GM12864 (cell line): ENCODE measurements at regions not wholly inside any gene's neighbourhood (a gene's known extent, or its start where the extent isn't known, plus 50 kb on each side); places are given as distances from the start of the nearest gene placed in this dataset.
"Not testable (repeated sequence)": the region's sequence is repeated elsewhere in the genome, so short reads cannot be mapped to it uniquely, and the experiment has no call there.

Experiments
- DNase-seq: peaks from one replicate; pipeline ENCODE4 v3.0.0-alpha.2; 2011; ENCODE audit warnings: low read depth
- H3K4me3 ChIP-seq: 2 replicates; pipeline ENCODE4 v1.5.1; 2011; ENCODE audit warnings: mild to moderate bottlenecking, low read depth, low read length, control low read depth
- TF ChIP-seq, protein P1 (sequence below): IDR thresholded peaks from 2 replicates; pipeline ENCODE4 v1.5.1; 2011; ENCODE audit warnings: low read depth, mild to moderate bottlenecking, moderate library complexity, low read length, control low read depth, inconsistent platforms; ENCODE audit errors: missing control alignments

DNA sequence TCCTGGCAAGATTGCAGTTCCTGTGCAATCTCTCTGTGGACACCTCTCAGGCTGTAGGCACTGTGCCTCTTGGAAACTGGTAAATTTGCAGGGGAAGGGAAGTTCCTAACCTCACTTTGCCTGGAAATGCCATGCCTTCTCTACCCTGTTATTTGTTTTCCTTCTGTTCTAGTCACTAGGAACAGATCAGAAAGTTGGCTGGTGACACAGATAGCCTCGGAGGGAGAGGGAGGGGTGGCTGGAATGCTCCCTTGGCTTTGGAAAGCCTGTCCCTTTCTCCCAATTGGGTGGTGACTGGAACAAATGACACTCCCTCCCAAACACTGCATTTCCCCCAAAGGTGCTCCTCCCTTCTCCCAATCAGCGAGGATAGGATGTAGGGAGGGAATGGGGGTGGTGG lies 131.5 kb upstream of the F13A1 start:
- DNase-seq: no peak
- TF ChIP-seq, protein P1, sequence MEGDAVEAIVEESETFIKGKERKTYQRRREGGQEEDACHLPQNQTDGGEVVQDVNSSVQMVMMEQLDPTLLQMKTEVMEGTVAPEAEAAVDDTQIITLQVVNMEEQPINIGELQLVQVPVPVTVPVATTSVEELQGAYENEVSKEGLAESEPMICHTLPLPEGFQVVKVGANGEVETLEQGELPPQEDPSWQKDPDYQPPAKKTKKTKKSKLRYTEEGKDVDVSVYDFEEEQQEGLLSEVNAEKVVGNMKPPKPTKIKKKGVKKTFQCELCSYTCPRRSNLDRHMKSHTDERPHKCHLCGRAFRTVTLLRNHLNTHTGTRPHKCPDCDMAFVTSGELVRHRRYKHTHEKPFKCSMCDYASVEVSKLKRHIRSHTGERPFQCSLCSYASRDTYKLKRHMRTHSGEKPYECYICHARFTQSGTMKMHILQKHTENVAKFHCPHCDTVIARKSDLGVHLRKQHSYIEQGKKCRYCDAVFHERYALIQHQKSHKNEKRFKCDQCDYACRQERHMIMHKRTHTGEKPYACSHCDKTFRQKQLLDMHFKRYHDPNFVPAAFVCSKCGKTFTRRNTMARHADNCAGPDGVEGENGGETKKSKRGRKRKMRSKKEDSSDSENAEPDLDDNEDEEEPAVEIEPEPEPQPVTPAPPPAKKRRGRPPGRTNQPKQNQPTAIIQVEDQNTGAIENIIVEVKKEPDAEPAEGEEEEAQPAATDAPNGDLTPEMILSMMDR: no peak

GRCh38 chr6:6453186-6453585 lies 132.7 kb upstream of the F13A1 start:
- no peak for DNase-seq
- TF ChIP-seq, protein P1: no peak
- no peak overlapping the region for H3K4me3 ChIP-seq

More for the DNA sequence above, 131.5 kb upstream of the F13A1 start:
- H3K4me3 ChIP-seq: no peak overlapping the region

DNA sequence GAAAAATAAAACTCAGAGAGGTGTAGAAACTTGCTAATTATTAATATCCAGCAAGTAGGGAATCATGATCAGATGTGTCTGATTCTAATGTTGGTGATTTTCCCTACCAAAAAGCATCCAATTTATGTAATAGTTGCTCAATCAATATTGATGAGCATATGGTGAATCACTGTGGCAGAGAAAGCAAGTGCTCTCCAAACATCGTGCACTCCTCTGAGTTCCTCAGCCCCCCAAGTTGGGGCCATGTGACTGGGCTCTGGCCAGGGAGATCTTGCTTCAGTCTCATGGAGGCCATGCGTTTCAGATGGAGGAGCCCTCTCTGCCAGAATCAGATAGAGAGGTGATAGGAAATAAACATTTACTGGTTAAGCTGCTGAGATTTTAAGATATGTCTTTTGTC lies 133.2 kb upstream of the LY86 start:
- no peak overlapping the region for H3K4me3 ChIP-seq
- DNase-seq: no peak
- TF ChIP-seq, protein P1: no peak

DNA sequence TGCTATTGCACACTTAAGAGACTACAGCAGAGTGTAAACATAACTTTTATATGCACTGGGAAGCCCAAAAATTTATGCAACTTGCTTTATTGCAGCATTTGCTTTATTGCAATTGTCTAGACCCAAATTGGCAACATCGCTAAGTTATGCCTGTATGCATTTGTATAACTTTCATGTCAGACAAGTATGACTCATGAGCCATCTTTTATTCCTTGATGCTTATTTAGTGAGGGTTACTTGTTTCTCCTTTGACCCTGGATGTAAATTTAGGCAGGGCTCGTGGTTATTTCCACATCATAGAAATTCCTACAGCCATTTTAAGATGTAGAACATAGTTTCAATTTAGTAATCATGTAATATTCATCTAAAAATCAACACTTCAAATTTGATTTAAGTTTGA lies 130.3 kb upstream of the LY86 start:
- no peak for DNase-seq
- H3K4me3 ChIP-seq: no peak overlapping the region
- TF ChIP-seq, protein P1: no peak

- not testable (repeated sequence) for H3K4me3 ChIP-seq, DNase-seq
Measured at GRCh38 chr6:6459963-6460362, 128.6 kb upstream of the LY86 start.

DNA sequence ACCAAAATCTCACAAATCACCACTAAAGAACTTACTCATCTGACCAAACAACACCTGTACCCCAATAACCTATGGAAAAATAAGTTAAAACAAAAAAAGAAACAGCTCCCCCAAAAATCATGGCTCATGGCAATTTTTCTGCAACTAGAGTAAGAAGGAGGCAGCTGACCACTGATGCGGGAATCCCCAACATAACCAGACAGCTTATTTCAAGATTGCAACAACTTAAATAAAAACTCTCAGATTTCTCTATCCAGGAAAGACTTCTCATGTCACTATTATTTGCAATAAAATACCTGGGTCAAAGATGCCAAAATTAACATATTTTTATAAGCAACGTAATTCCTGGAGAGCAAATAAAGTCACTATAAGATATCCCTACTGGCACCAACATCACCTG lies 128.1 kb upstream of the LY86 start:
- no peak overlapping the region for H3K4me3 ChIP-seq
- TF ChIP-seq, protein P1: no peak

DNA sequence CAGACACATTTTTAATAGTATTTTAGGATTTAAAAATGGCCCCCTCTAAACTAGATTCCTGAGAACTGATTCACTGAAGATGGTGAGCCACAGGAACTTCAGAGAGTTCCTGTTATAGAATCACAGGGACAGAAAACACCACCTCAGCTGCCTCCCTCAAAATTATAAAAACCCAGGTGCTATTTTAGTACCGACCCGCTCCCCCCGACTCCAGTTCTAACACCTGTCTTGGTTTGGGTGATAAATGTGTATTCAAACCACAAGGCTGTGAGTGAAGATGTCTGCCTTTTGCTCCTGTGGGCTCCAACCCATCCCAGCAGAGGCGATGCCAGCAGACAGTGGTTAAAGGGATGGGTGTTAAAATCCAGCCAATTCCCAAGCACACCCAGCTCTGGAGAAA lies 127.4 kb upstream of the LY86 start:
- no peak overlapping the region for H3K4me3 ChIP-seq
- TF ChIP-seq, protein P1: no peak
- DNase-seq: no peak

More for the DNA sequence above, 128.1 kb upstream of the LY86 start:
- no peak for DNase-seq
